ENCODE measurements at regions not wholly inside any gene's neighbourhood (a gene's known extent, or its start where the extent isn't known, plus 50 kb on each side); places are given as distances from the start of the nearest gene placed in this dataset.

DNA sequence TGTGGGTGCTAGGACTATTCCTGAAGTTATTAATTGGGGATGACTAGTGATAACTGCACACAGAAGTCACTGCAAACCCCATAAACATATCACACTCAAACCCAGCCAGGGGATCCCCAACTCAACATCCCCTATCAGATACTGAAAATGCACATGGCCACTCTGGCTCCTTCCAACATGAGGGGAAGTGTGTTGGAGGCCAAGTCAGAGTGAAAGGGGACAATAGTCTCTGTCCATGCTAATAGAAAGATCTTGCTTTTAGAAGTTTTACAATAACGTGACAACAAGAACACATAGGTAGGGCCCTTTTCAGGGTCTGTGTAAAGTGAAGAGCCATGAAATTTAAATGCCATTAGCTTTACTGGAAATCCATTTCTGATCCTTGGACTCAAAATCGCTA is 98.8 kb upstream of the SEMA6A start:
- no peak overlapping the region for H3K27ac ChIP-seq
- no peak for TF ChIP-seq ZFX (IDR thresholded peaks at IDR 0.05; ENCODE audit: borderline replicate concordance)
- TF ChIP-seq, protein P1, sequence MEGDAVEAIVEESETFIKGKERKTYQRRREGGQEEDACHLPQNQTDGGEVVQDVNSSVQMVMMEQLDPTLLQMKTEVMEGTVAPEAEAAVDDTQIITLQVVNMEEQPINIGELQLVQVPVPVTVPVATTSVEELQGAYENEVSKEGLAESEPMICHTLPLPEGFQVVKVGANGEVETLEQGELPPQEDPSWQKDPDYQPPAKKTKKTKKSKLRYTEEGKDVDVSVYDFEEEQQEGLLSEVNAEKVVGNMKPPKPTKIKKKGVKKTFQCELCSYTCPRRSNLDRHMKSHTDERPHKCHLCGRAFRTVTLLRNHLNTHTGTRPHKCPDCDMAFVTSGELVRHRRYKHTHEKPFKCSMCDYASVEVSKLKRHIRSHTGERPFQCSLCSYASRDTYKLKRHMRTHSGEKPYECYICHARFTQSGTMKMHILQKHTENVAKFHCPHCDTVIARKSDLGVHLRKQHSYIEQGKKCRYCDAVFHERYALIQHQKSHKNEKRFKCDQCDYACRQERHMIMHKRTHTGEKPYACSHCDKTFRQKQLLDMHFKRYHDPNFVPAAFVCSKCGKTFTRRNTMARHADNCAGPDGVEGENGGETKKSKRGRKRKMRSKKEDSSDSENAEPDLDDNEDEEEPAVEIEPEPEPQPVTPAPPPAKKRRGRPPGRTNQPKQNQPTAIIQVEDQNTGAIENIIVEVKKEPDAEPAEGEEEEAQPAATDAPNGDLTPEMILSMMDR (IDR thresholded peaks at IDR 0.05) = no peak

DNA sequence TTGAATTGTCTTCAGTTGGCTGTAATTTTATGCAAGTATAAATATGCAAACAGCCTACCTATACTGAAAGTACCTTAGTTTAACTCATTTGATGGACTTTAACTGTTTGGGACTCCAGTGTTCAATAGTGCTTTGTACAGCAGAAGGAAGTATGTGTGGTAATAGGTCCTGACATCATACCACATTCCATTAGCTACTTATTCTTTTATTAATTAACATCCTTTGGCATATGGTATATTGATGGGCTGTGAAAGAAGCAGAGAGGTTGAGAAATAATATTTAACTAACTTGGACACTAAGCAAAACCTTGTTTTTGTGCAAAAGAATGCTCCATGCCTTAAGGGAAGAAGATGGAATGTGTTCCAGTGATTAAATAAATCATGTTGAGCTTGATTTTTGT is 97.6 kb upstream of the SEMA6A start:
- TF ChIP-seq, protein P1 (IDR thresholded peaks at IDR 0.05) = no peak
- no peak for TF ChIP-seq ZFX (IDR thresholded peaks at IDR 0.05; ENCODE audit: borderline replicate concordance)
- H3K27ac ChIP-seq = no peak overlapping the region

DNA sequence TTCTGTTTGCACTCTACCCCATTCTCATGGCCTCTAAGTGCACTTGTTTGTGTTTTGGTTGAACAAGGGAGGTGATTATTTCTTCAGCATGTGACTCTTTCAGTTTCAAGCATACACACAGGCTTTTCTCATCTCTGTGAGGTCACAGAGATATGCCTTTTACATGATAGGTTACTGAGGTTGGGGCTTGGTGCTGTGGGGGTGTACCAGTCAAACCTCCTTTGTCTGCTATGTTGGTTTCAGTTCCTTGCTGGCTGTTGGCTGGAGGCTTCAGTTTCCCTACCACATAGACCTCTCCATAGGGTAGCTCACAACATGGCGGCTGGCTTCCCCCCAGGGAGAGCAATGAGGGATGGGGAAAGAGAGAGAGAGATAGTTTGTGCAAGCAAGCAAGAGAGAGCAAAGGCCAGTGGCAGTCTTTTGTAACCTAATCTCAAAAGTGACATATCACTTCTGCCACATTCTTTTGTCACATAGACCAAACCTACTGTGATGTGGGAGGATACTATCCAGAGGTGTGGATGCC is 96.7 kb upstream of the SEMA6A start:
- no peak overlapping the region for H3K27ac ChIP-seq
- no peak for TF ChIP-seq ZFX (IDR thresholded peaks at IDR 0.05; ENCODE audit: borderline replicate concordance)
- TF ChIP-seq, protein P1 (IDR thresholded peaks at IDR 0.05) = no peak

DNA sequence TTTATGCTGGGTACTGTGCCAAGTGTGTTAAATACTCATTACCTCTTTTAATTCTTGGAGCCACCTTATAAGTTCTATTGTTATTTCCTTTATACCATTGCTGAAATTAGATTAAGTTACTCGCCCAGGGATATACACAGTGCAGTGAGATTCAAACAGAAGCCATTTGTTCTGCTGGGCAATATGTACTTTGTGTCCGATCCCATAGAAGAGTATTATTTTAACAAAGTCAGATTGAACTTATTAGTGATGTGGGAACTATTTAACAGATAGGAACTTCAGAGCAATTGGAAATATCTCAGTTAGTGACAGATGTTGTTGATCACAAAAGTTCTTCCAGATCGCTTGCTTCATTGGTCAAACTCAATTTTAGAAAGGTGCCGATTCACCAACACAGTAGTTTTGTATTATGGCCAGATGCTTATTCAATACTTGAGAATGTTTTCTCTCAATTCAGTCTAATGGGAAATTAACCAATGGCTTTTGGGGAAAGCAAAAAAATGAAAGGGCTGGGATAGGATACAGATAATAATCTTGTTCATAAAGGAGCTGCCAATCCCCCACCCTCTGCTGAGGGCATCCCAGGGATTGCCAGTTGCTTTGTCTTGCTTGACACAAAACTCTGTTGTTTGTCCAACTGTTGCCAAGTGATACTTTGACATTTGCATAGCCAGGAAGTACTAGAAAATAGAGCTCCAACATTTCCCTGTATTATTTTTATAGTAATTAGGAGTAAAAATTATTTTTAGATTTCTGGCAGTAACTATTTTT is 94.8 kb upstream of the SEMA6A start:
- H3K27ac ChIP-seq = no peak overlapping the region
- TF ChIP-seq, protein P1 (IDR thresholded peaks at IDR 0.05) = no peak
- TF ChIP-seq ZFX (IDR thresholded peaks at IDR 0.05; ENCODE audit: borderline replicate concordance) = no peak

DNA sequence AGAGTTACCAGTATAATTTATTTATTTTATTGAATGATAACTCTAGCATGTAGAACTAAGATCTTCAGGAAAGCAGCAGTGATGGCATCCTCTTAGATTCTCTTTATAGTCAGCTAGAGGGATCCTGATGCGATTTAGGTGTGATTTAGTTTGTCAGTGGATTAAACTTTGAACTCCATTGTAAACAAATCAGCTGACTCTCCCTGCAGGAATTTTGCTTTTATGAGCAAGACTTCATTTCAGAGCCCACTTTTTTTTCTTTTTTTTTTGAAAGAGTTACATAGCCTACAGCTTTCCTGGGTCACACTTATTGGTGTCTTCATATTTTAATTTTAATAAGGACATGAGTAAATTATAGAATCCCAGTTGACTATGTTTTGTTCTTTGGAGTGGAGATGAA is 93.8 kb upstream of the SEMA6A start:
- TF ChIP-seq ZFX (IDR thresholded peaks at IDR 0.05; ENCODE audit: borderline replicate concordance) = no peak
- TF ChIP-seq, protein P1 (IDR thresholded peaks at IDR 0.05) = no peak
- H3K27ac ChIP-seq = no peak overlapping the region

DNA sequence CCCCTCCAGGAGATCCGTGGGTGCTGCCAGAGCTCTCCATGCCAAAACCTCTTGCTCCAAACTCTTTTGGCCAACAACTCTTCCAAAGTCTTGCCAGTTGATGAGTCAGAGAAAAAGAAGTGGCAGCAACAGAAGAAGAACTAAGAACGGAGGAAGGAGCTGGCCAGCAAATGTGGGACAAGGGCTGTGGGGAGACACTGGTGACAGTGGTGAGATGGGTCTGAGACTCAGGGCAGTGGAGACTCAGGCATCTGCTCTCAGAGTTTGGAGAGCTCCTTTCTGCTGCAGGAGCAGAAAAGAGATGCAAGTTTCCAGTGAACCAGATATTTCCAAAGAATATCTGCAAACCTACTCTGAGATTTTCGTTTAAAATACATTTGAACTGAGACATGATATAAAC is 92.3 kb upstream of the SEMA6A start:
- no peak overlapping the region for H3K27ac ChIP-seq
- no peak for TF ChIP-seq ZFX (IDR thresholded peaks at IDR 0.05; ENCODE audit: borderline replicate concordance)
- TF ChIP-seq, protein P1 (IDR thresholded peaks at IDR 0.05) = no peak

DNA sequence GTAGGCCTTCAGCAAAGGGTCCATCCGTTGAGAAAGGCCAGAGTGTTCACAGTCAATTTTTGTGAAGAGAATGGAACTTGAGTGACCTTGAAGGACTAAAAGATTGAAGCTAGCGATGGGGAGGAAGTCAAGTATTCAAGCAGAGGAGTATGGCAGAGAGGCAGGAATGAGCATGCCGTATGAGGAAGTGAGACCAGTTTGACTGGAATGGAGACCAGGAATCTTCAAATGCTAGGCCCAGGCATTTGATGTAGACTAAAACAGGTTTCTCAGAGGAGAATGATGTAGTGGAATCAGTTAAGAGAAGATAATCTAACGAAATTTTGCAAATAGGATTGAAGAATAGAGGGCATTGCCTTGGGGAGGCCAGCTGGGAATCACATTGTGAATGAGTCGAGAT is 90.4 kb upstream of the SEMA6A start:
- no peak overlapping the region for H3K27ac ChIP-seq
- no peak for TF ChIP-seq ZFX (IDR thresholded peaks at IDR 0.05; ENCODE audit: borderline replicate concordance)
- TF ChIP-seq, protein P1 (IDR thresholded peaks at IDR 0.05) = no peak

Data from 22Rv1 (cell line).